ENCODE measurements at regions not wholly inside any gene's neighbourhood (a gene's known extent, or its start where the extent isn't known, plus 50 kb on each side); places are given as distances from the start of the nearest gene placed in this dataset.

GRCh38 chr14:105864651-105865265, 338.4 kb downstream of the TMEM121 start:
- TF ChIP-seq, protein P1, sequence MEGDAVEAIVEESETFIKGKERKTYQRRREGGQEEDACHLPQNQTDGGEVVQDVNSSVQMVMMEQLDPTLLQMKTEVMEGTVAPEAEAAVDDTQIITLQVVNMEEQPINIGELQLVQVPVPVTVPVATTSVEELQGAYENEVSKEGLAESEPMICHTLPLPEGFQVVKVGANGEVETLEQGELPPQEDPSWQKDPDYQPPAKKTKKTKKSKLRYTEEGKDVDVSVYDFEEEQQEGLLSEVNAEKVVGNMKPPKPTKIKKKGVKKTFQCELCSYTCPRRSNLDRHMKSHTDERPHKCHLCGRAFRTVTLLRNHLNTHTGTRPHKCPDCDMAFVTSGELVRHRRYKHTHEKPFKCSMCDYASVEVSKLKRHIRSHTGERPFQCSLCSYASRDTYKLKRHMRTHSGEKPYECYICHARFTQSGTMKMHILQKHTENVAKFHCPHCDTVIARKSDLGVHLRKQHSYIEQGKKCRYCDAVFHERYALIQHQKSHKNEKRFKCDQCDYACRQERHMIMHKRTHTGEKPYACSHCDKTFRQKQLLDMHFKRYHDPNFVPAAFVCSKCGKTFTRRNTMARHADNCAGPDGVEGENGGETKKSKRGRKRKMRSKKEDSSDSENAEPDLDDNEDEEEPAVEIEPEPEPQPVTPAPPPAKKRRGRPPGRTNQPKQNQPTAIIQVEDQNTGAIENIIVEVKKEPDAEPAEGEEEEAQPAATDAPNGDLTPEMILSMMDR (IDR thresholded peaks at IDR 0.05) = no peak
- no peak for TF ChIP-seq POLR2A (IDR thresholded peaks at IDR 0.05)
